K562 (cell line): ENCODE measurements at regions not wholly inside any gene's neighbourhood (a gene's known extent, or its start where the extent isn't known, plus 50 kb on each side); places are given as distances from the start of the nearest gene placed in this dataset.

Source experiments
- ATAC-seq: fragments of 200-7000 bp; cut with Tn5 transposase; 3 replicates; pipeline ENCODE4 v1.9.1; 2020; ENCODE audit warnings: moderate library complexity
- BruUV-seq: library from RNA; stranded (reverse); fragments of 400-500 nt; replicated peaks from 2 replicates; lab custom pipeline; 2021; lab: Mats Ljungman, UMichigan
- CTCF ChIA-PET: fragments of 300-600 bp; formaldehyde crosslinking; extraction: SDS; loops from one replicate; lab custom pipeline; 2021; ENCODE audit warnings: low intra/inter-chr PET ratio; lab: Yijun Ruan, JAX
- POLR2A ChIA-PET: fragments of 300-600, 350-650 bp; sonication (Branson Sonifier 250); formaldehyde crosslinking; extraction: SDS; loops from one replicate; lab custom pipeline; 2021; ENCODE audit warnings: antibody characterized with exemption, inconsistent platforms; lab: Yijun Ruan, JAX
- DNase-seq, 4 experiments: peaks; one replicate each; pipeline versions ENCODE4 v3.0.0 to v3.0.0-alpha.2; 2011 to 2018; ENCODE audit warnings: low spot score in 3 of 4, mixed read lengths in 3 of 4; ENCODE audit errors: extremely low read depth in 1 of 4
- FAIRE-seq: peaks from 2 replicates; lab custom pipeline; 2011; peaks lifted over from hg19 to GRCh38; lab: Jason Lieb, UNC
- H2AFZ ChIP-seq: 2 replicates; pipeline ENCODE4 v1.6.0; 2011; ENCODE audit warnings: low read depth, low read length, control low read depth, inconsistent platforms
- H3K27ac ChIP-seq: fragments of 200-600 bp; 3 replicates; pipeline ENCODE4 v1.8.0; 2011; ENCODE audit warnings: low read depth, mild to moderate bottlenecking, control low read depth, inconsistent platforms, low read length, moderate library complexity, mixed read lengths; ENCODE audit errors: extremely low read depth
- H3K27me3 ChIP-seq, 2 experiments: fragments of 300-600 bp in 1 of 2; 2 replicates in 1 of 2; 3 replicates in 1 of 2; pipeline versions ENCODE4 v1.6.0 to v1.8.0; 2011; ENCODE audit warnings: inconsistent platforms in 2 of 2, low read length in 2 of 2, mild to moderate bottlenecking in 1 of 2, mixed read lengths in 1 of 2, moderate library complexity in 1 of 2; ENCODE audit not compliant: control insufficient read depth in 2 of 2, insufficient read depth in 2 of 2
- H3K36me3 ChIP-seq: fragments of 300-600 bp; 3 replicates; pipeline ENCODE4 v1.8.0; 2011; ENCODE audit warnings: mild to moderate bottlenecking, low read length, inconsistent platforms; ENCODE audit not compliant: control insufficient read depth, insufficient read depth
- H3K4me1 ChIP-seq, 2 experiments: fragments of 200-600 bp in 1 of 2; replicated peaks in 1 of 2; 2 replicates in 1 of 2; 3 replicates in 1 of 2; pipeline versions ENCODE4 v1.5.1 to v1.8.0; 2011; ENCODE audit warnings: inconsistent platforms in 2 of 2, low read length in 2 of 2, mild to moderate bottlenecking in 1 of 2, mixed read lengths in 1 of 2, moderate library complexity in 1 of 2; ENCODE audit not compliant: control insufficient read depth in 2 of 2, insufficient read depth in 2 of 2
- H3K4me2 ChIP-seq: 2 replicates; pipeline ENCODE4 v1.6.1; 2011; ENCODE audit warnings: low read length, control low read depth, inconsistent platforms, mixed read lengths; ENCODE audit not compliant: insufficient read depth
- H3K4me3 ChIP-seq: fragments of 200-600 bp; sonication (generic), shearing (Covaris generic); 2 replicates; pipeline ENCODE4 v1.5.1; 2016; ENCODE audit warnings: control low read depth, inconsistent platforms
- H3K79me2 ChIP-seq: fragments of 200-600 bp; 3 replicates; pipeline ENCODE4 v1.8.0; 2011; ENCODE audit warnings: low read length, inconsistent platforms; ENCODE audit not compliant: control insufficient read depth, insufficient read depth
- H3K9ac ChIP-seq, 2 experiments: 2 replicates each; pipeline versions ENCODE4 v1.6.0 to v1.6.1; 2011; ENCODE audit warnings: low read depth in 2 of 2, low read length in 2 of 2, control low read depth in 1 of 2, inconsistent platforms in 1 of 2, mild to moderate bottlenecking in 1 of 2, mixed read lengths in 1 of 2; ENCODE audit not compliant: insufficient read depth in 1 of 2
- H3K9me1 ChIP-seq: one replicate; pipeline ENCODE4 v1.6.0; 2011; ENCODE audit warnings: inconsistent platforms, mild to moderate bottlenecking, low read length, moderate library complexity; ENCODE audit not compliant: control insufficient read depth, insufficient read depth
- H3K9me3 ChIP-seq: replicated peaks from 2 replicates; pipeline ENCODE4 v1.5.1; 2011; ENCODE audit warnings: low read depth, low read length, inconsistent platforms; ENCODE audit not compliant: control insufficient read depth, insufficient read depth
- H4K20me1 ChIP-seq: replicated peaks from 2 replicates; pipeline ENCODE4 v1.6.1; 2011; ENCODE audit warnings: low read length, inconsistent platforms, mixed read lengths; ENCODE audit not compliant: control insufficient read depth, insufficient read depth
- BRF2 ChIP-seq: IDR thresholded peaks from 3 replicates; pipeline ENCODE4 v1.6.1; 2011; ENCODE audit warnings: borderline replicate concordance, mild to moderate bottlenecking; ENCODE audit not compliant: insufficient read length, insufficient read depth
- FOXA3 ChIP-seq, 2 experiments: fragments of 450-650 bp in 1 of 2; sonication (generic) in 1 of 2; formaldehyde crosslinking; IDR thresholded peaks in 1 of 2; conservative IDR thresholded peaks in 1 of 2; 2 replicates each; pipeline versions ENCODE4 v1.4.0 to v1.8.0; 2020 to 2022; ENCODE audit warnings: mild to moderate bottlenecking in 2 of 2, missing genetic modification reagents in 1 of 2
- RFX1 ChIP-seq: fragments of 450-650 bp; IDR thresholded peaks from 2 replicates; pipeline ENCODE4 v1.6.1; 2016; ENCODE audit warnings: mild to moderate bottlenecking, moderate library complexity
- TFE3 ChIP-seq: fragments of 450-650 bp; formaldehyde crosslinking; IDR thresholded peaks from 2 replicates; pipeline ENCODE4 v1.4.0; 2020; ENCODE audit warnings: mild to moderate bottlenecking, mixed read lengths
- ZNF24 ChIP-seq: fragments of 450-650 bp; IDR thresholded peaks from 2 replicates; pipeline ENCODE4 v1.6.1; 2016
- ZNF277 ChIP-seq: fragments of 250-450 bp; sonication (Bioruptor Pico); IDR thresholded peaks from 2 replicates; pipeline ENCODE4 v1.8.0; 2022; ENCODE audit warnings: inconsistent platforms, mild to moderate bottlenecking, moderate library complexity, borderline replicate concordance
- in situ Hi-C: fragments of 300-500 bp; cut with MboI; formaldehyde crosslinking; loops from 4 replicates; pipeline ENCODE4 v1.15.0; 2018; ENCODE audit warnings: inconsistent platforms, mixed read lengths
- intact Hi-C: fragments of 100-400 bp; cut with micrococcal nuclease; formaldehyde crosslinking; loops from 2 replicates; pipeline ENCODE4 v1.14.2; 2022

- TF ChIP-seq FOXA3 (CRISPR knock-in tag; conservative IDR thresholded peaks at IDR 0.05 in 1 of 2, IDR thresholded peaks at IDR 0.05 in 1 of 2) (no peak), TFE3 (CRISPR knock-in tag) (no peak)
These were observed 101.9 kb downstream of the GPR63 start (continued) for GRCh38 chr6:96735332-96735731.

- H3K27me3 ChIP-seq: no peaks in the 10 kb centered on the region
- intact Hi-C loops: no loop called here
- POLR2A ChIA-PET: no interaction called here
- no peak overlapping the region for H3K27ac ChIP-seq
- H3K9me3 ChIP-seq: no peaks in the 10 kb centered on the region
- TF ChIP-seq ZNF24: no peak
- no peak for TF ChIP-seq BRF2
- no peak for TF ChIP-seq ZNF277 (CRISPR knock-in tag)
- TF ChIP-seq RFX1: 0 out of 2 replicates have a peak, but pooled peaks have one; percentile 6
- no peaks in the 10 kb centered on the region for H3K79me2 ChIP-seq
- FAIRE-seq (no peak), ATAC-seq (no peak), DNase-seq (no peak)
- BruUV-seq: no TSS peak
- H4K20me1 ChIP-seq: no peaks in the 10 kb centered on the region
- no peaks in the 10 kb centered on the region; a peak in 1 of 5 replicates for H3K4me1 ChIP-seq
- no peaks in the 10 kb centered on the region for H3K9me1 ChIP-seq
- CTCF ChIA-PET: no interaction called here
- H3K4me2 ChIP-seq: no peak overlapping the region
- no peak overlapping the region for H3K4me3 ChIP-seq
- H2AFZ ChIP-seq: no peak overlapping the region
- no peak overlapping the region for H3K9ac ChIP-seq
- no peaks in the 10 kb centered on the region for H3K36me3 ChIP-seq
- in situ Hi-C loops: no loop called here
These were observed 110.1 kb downstream of the GPR63 start for GRCh38 chr6:96727144-96727543.
